ENCODE measurements at regions not wholly inside any gene's neighbourhood (a gene's known extent, or its start where the extent isn't known, plus 50 kb on each side); places are given as distances from the start of the nearest gene placed in this dataset.

DNA sequence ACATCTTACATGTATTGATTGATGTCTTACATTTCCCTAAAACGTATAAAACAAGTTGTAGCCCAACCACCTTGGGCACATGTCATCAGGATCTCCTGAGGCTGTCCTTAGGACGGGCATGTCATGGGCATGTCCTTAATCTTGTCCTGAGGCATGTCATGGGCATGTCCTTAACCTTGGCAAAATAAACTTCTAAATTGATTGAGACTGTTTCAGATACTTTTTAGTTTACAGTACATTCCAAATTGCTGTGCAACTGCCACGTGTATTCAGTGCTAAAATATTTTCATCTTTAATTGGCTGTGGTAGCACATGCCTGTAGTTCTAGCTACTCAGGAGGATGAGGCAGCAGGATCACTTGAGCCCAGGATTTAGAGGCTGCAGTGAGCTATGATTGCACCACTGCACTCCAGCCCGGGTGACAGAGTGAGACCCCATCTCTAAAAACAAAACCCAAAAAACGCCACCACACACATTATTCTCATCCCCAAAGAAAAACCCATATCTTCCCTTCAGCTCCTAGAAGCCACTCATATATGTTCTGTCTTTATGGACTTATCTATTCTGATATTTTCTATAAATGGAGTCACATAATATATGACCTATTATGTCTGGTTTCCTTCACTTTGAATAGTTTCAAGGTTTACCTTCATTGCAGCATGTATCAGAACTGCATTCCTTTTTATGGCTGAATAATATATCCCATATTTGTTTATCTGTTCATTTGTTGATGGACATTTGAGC lies 96.0 kb upstream of the BTG3 start (continued):
- TF ChIP-seq, protein P1, sequence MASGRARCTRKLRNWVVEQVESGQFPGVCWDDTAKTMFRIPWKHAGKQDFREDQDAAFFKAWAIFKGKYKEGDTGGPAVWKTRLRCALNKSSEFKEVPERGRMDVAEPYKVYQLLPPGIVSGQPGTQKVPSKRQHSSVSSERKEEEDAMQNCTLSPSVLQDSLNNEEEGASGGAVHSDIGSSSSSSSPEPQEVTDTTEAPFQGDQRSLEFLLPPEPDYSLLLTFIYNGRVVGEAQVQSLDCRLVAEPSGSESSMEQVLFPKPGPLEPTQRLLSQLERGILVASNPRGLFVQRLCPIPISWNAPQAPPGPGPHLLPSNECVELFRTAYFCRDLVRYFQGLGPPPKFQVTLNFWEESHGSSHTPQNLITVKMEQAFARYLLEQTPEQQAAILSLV (CRISPR knock-in tag; IDR thresholded peaks at IDR 0.05; ENCODE audit: borderline replicate concordance): no peak
- no peak for TF ChIP-seq TBP (CRISPR knock-in tag; IDR thresholded peaks at IDR 0.05)

- in situ Hi-C loops (cut with HindIII; ENCODE audit: extremely low pct_ligation_motif_present, low pct_unique_long_range_greater_than_20kb): no loop called here
- Histone ChIP-seq H3K9me3 (ENCODE audit: low read length) (no peaks in the 10 kb centered on the region), H3K4me3 (replicated peaks in 1 of 3; ENCODE audit: insufficient read depth in 1 of 3, low read depth in 2 of 3, low read length in 3 of 3) (no peak overlapping the region), H3K4me2 (ENCODE audit: low read depth, low read length) (no peak overlapping the region), H3K4me1 (ENCODE audit: insufficient read depth, low read length) (no peaks in the 10 kb centered on the region), H3K9ac (ENCODE audit: insufficient read depth, low read depth, low read length) (no peak overlapping the region), H3K79me2 (ENCODE audit: insufficient read depth, low read length) (no peaks in the 10 kb centered on the region), H3K27ac (ENCODE audit: extremely low read length, insufficient read depth, low read length) (no peak overlapping the region), H4K20me1 (ENCODE audit: insufficient read depth, low read length) (no peaks in the 10 kb centered on the region), H2AFZ (ENCODE audit: low read length) (no peak overlapping the region), H3K36me3 (replicated peaks in 1 of 2; ENCODE audit: control insufficient read depth in 1 of 2, insufficient read depth in 2 of 2, low read length in 2 of 2) (no peaks in the 10 kb centered on the region), H3K27me3 (ENCODE audit: control insufficient read depth in 1 of 2, insufficient read depth in 2 of 2, low read length in 2 of 2) (no peaks in the 10 kb centered on the region)
- DNase-seq (ENCODE audit: low spot score) (no peak), FAIRE-seq (no peak), ATAC-seq (no peak)
- intact Hi-C loops (cut with micrococcal nuclease; ENCODE audit: unreplicated experiment): no loop called here
- CTCF ChIA-PET (ENCODE audit: low intra/inter-chr PET ratio, low total read pairs): no interaction called here
- no peak for TF ChIP-seq MAFF (IDR thresholded peaks at IDR 0.05; ENCODE audit: low read depth, low read length)
- TF ChIP-seq, protein P2, sequence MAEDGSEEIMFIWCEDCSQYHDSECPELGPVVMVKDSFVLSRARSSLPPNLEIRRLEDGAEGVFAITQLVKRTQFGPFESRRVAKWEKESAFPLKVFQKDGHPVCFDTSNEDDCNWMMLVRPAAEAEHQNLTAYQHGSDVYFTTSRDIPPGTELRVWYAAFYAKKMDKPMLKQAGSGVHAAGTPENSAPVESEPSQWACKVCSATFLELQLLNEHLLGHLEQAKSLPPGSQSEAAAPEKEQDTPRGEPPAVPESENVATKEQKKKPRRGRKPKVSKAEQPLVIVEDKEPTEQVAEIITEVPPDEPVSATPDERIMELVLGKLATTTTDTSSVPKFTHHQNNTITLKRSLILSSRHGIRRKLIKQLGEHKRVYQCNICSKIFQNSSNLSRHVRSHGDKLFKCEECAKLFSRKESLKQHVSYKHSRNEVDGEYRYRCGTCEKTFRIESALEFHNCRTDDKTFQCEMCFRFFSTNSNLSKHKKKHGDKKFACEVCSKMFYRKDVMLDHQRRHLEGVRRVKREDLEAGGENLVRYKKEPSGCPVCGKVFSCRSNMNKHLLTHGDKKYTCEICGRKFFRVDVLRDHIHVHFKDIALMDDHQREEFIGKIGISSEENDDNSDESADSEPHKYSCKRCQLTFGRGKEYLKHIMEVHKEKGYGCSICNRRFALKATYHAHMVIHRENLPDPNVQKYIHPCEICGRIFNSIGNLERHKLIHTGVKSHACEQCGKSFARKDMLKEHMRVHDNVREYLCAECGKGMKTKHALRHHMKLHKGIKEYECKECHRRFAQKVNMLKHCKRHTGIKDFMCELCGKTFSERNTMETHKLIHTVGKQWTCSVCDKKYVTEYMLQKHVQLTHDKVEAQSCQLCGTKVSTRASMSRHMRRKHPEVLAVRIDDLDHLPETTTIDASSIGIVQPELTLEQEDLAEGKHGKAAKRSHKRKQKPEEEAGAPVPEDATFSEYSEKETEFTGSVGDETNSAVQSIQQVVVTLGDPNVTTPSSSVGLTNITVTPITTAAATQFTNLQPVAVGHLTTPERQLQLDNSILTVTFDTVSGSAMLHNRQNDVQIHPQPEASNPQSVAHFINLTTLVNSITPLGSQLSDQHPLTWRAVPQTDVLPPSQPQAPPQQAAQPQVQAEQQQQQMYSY (CRISPR knock-in tag; IDR thresholded peaks at IDR 0.05): no peak
- TF ChIP-seq TOPORS (CRISPR knock-in tag; IDR thresholded peaks at IDR 0.05): no peak
- TF ChIP-seq KLF16 (CRISPR knock-in tag; IDR thresholded peaks at IDR 0.05): no peak
- no peak for TF ChIP-seq REPIN1 (CRISPR knock-in tag; IDR thresholded peaks at IDR 0.05; ENCODE audit: borderline replicate concordance, low read depth)
- no peak for TF ChIP-seq UBTF (CRISPR knock-in tag; IDR thresholded peaks at IDR 0.05)
- TF ChIP-seq ZNF121 (CRISPR knock-in tag; IDR thresholded peaks at IDR 0.05): no peak
- no peak for TF ChIP-seq ADNP (CRISPR knock-in tag; IDR thresholded peaks at IDR 0.05)
- POLR2A ChIA-PET: no interaction called here
- WGBS (ENCODE audit: low lambda C conversion rate): 12% methylated on average over 4 of the region's 6 CpGs
- BruUV-seq (replicated peaks): no TSS peak
These were observed 87.0 kb upstream of the BTG3 start for GRCh38 chr21:17699524-17700189.
